IMR-90 (cell line): ENCODE measurements at regions not wholly inside any gene's neighbourhood (a gene's known extent, or its start where the extent isn't known, plus 50 kb on each side); places are given as distances from the start of the nearest gene placed in this dataset.

ENCODE experiments used
- BHLHE40 ChIP-seq: fragments of 150-350 bp; IDR thresholded peaks from 2 replicates; pipeline ENCODE4 v1.6.1; 2016; ENCODE audit warnings: mild to moderate bottlenecking, low read depth, low read length
- CEBPB ChIP-seq: IDR thresholded peaks from 2 replicates; pipeline ENCODE4 v1.6.1; 2012; ENCODE audit warnings: low read depth, low read length, improper control_type of control experiment
- CTCF ChIP-seq: conservative IDR thresholded peaks from 2 replicates; pipeline ENCODE4 v1.5.1; 2012; ENCODE audit warnings: mild to moderate bottlenecking, low read depth, low read length, improper control_type of control experiment
- ELK1 ChIP-seq: fragments of 150-350 bp; IDR thresholded peaks from 2 replicates; pipeline ENCODE4 v1.6.1; 2016; ENCODE audit warnings: low read depth, mild to moderate bottlenecking, low read length, moderate library complexity, borderline replicate concordance
- MAFK ChIP-seq: IDR thresholded peaks from 2 replicates; pipeline ENCODE4 v1.6.1; 2012; ENCODE audit warnings: low read depth, low read length, improper control_type of control experiment
- MAZ ChIP-seq: IDR thresholded peaks from 2 replicates; pipeline ENCODE4 v1.6.1; 2012; ENCODE audit warnings: low read depth, mild to moderate bottlenecking, low read length, improper control_type of control experiment, moderate library complexity, borderline replicate concordance
- MXI1 ChIP-seq: IDR thresholded peaks from 2 replicates; pipeline ENCODE4 v1.6.1; 2012; ENCODE audit warnings: low read depth, mild to moderate bottlenecking, low read length, moderate library complexity, borderline replicate concordance
- POLR2A ChIP-seq: IDR thresholded peaks from 2 replicates; pipeline ENCODE4 v1.6.1; 2012; ENCODE audit warnings: mild to moderate bottlenecking, low read depth, low read length
- RFX5 ChIP-seq: IDR thresholded peaks from 2 replicates; pipeline ENCODE4 v1.8.0; 2012; ENCODE audit warnings: low read depth, mild to moderate bottlenecking, low read length, moderate library complexity
- USF2 ChIP-seq: fragments of 150-350 bp; IDR thresholded peaks from 2 replicates; pipeline ENCODE4 v1.6.1; 2017; ENCODE audit warnings: mild to moderate bottlenecking, antibody characterized with exemption, low read length, low read depth

- TF ChIP-seq ELK1 (no peak), USF2 (no peak), CEBPB (no peak), POLR2A (no peak), CTCF (no peak), BHLHE40 (no peak), MAZ (no peak), MAFK (no peak), RFX5 (no peak), MXI1 (no peak)
Observed at GRCh38 chr6:102581378-102582124, 1188.0 kb downstream of the GRIK2 start.
